Endodermal cell (in vitro differentiated cells): ENCODE measurements at regions not wholly inside any gene's neighbourhood (a gene's known extent, or its start where the extent isn't known, plus 50 kb on each side); places are given as distances from the start of the nearest gene placed in this dataset.
A peak's percentile ranks its signal among the peaks of the same experiment; 100 is the strongest.

Experiments
- DNase-seq: peaks from one replicate; pipeline ENCODE4 v3.0.0-alpha.2; 2017
- H3K27ac ChIP-seq: 2 replicates; pipeline ENCODE4 v1.5.1; 2013; ENCODE audit warnings: mild to moderate bottlenecking, low read depth, low read length, moderate library complexity
- H3K27me3 ChIP-seq: 2 replicates; pipeline ENCODE4 v1.6.1; 2013; ENCODE audit warnings: mild to moderate bottlenecking, low read length, moderate library complexity; ENCODE audit not compliant: insufficient read depth, control insufficient read depth, poor library complexity, severe bottlenecking
- H3K36me3 ChIP-seq: 2 replicates; pipeline ENCODE4 v1.7.0; 2013; ENCODE audit warnings: mild to moderate bottlenecking, low read length, moderate library complexity; ENCODE audit not compliant: control insufficient read depth, insufficient read depth
- H3K4me1 ChIP-seq: one replicate; pipeline ENCODE4 v1.7.0; 2013; ENCODE audit warnings: low read length; ENCODE audit not compliant: control insufficient read depth, insufficient read depth
- H3K4me3 ChIP-seq: 2 replicates; pipeline ENCODE4 v1.5.1; 2013; ENCODE audit warnings: mild to moderate bottlenecking, low read length, moderate library complexity
- H3K9ac ChIP-seq: 2 replicates; pipeline ENCODE4 v1.6.1; 2013; ENCODE audit warnings: mild to moderate bottlenecking, low read length, moderate library complexity; ENCODE audit not compliant: poor library complexity, severe bottlenecking; ENCODE audit errors: extremely low read depth
- H3K9me3 ChIP-seq: 2 replicates; pipeline ENCODE4 v1.6.1; 2013; ENCODE audit warnings: mild to moderate bottlenecking, low read length, moderate library complexity; ENCODE audit not compliant: control insufficient read depth
- H3K27ac Mint-ChIP-seq: 2 replicates; pipeline ENCODE4 v1.8.0; 2020; ENCODE audit warnings: mixed read lengths
- H3K27me3 Mint-ChIP-seq: 2 replicates; pipeline ENCODE4 v1.8.0; 2021; ENCODE audit warnings: mild to moderate bottlenecking, mixed read lengths; ENCODE audit not compliant: insufficient read depth
- H3K36me3 Mint-ChIP-seq: 2 replicates; pipeline ENCODE4 v1.8.0; 2020; ENCODE audit warnings: low read depth, mixed read lengths
- H3K4me1 Mint-ChIP-seq: 2 replicates; pipeline ENCODE4 v1.8.0; 2020; ENCODE audit warnings: mixed read lengths
- H3K4me3 Mint-ChIP-seq: 2 replicates; pipeline ENCODE4 v1.8.0; 2020; ENCODE audit warnings: mild to moderate bottlenecking, moderate library complexity, mixed read lengths
- H3K9me3 Mint-ChIP-seq: 2 replicates; pipeline ENCODE4 v1.8.0; 2020; ENCODE audit warnings: mild to moderate bottlenecking, mixed read lengths
- CTCF ChIP-seq: fragments of 200-600 bp; sonication (generic); conservative IDR thresholded peaks from 2 replicates; pipeline ENCODE4 v1.5.0; 2021; ENCODE audit warnings: antibody characterized with exemption, mild to moderate bottlenecking
- WGBS, 2 experiments: methylation state at CpG; one replicate each; pipeline versions ENCODE4 v1.1.5 to v1.1.7; 2013; ENCODE audit warnings: missing lambda C conversion rate in 2 of 2, mixed read lengths in 1 of 2; ENCODE audit not compliant: insufficient coverage in 1 of 2, insufficient read length in 1 of 2; 5-methylcytosine and 5-hydroxymethylcytosine counted together

GRCh38 chr13:91042870-91043269 is 304.6 kb upstream of the MIR17HG start:
- no peak overlapping the region for H3K9ac ChIP-seq
- H3K4me1 Mint-ChIP-seq: no peaks in the 10 kb centered on the region
- H3K27me3 ChIP-seq: no peaks in the 10 kb centered on the region
- H3K4me3 ChIP-seq: no peak overlapping the region
- no peak for TF ChIP-seq CTCF
- 100% methylated on average over 1 of the region's 1 CpG; no CpG with 5 or more reads in 1 of the 2 experiments for WGBS, 2 experiments
- H3K4me3 Mint-ChIP-seq: no peak overlapping the region
- no peaks in the 10 kb centered on the region for H3K9me3 ChIP-seq
- no peak overlapping the region for H3K27ac ChIP-seq
- H3K36me3 ChIP-seq: no peaks in the 10 kb centered on the region
- no peaks in the 10 kb centered on the region for H3K36me3 Mint-ChIP-seq
- no peak overlapping the region for H3K27ac Mint-ChIP-seq
- no peaks in the 10 kb centered on the region for H3K27me3 Mint-ChIP-seq
- DNase-seq: no peak
- no peaks in the 10 kb centered on the region for H3K4me1 ChIP-seq
- H3K9me3 Mint-ChIP-seq: no peaks in the 10 kb centered on the region

GRCh38 chr13:91045351-91046034 is 302.0 kb upstream of the MIR17HG start:
- TF ChIP-seq CTCF: peak; percentile 72
- H3K27ac Mint-ChIP-seq: no peak overlapping the region
- H3K4me1 Mint-ChIP-seq: no peaks in the 10 kb centered on the region
- H3K4me3 ChIP-seq: no peak overlapping the region
- H3K4me1 ChIP-seq: no peaks in the 10 kb centered on the region
- no peak for DNase-seq
- H3K9ac ChIP-seq: no peak overlapping the region
- peaks cover 3% of the 10 kb centered on the region for H3K9me3 Mint-ChIP-seq
- no peaks in the 10 kb centered on the region for H3K27me3 Mint-ChIP-seq
- no peak overlapping the region for H3K27ac ChIP-seq
- H3K36me3 Mint-ChIP-seq: no peaks in the 10 kb centered on the region
- no peaks in the 10 kb centered on the region for H3K27me3 ChIP-seq
- no peak overlapping the region for H3K4me3 Mint-ChIP-seq
- 60 to 93% methylated on average over 3 to 5 of the region's 5 CpGs for WGBS, 2 experiments
- H3K36me3 ChIP-seq: no peaks in the 10 kb centered on the region
- H3K9me3 ChIP-seq: no peaks in the 10 kb centered on the region

- no peaks in the 10 kb centered on the region for H3K36me3 Mint-ChIP-seq
- WGBS, 2 experiments: 72 to 88% methylated on average over 1 to 3 of the region's 4 CpGs
- H3K4me1 Mint-ChIP-seq: no peaks in the 10 kb centered on the region
- no peak overlapping the region for H3K4me3 Mint-ChIP-seq
- no peak overlapping the region for H3K27ac Mint-ChIP-seq
- H3K27me3 ChIP-seq: no peaks in the 10 kb centered on the region
- H3K4me1 ChIP-seq: no peaks in the 10 kb centered on the region
- peak; percentile 62 for DNase-seq
- H3K9ac ChIP-seq: no peak overlapping the region
- TF ChIP-seq CTCF: no peak
- H3K27me3 Mint-ChIP-seq: no peaks in the 10 kb centered on the region
- H3K9me3 Mint-ChIP-seq: peaks cover 3% of the 10 kb centered on the region
- no peak overlapping the region for H3K4me3 ChIP-seq
- H3K27ac ChIP-seq: no peak overlapping the region
- no peaks in the 10 kb centered on the region for H3K36me3 ChIP-seq
- H3K9me3 ChIP-seq: no peaks in the 10 kb centered on the region
Measured at GRCh38 chr13:91046715-91047327, 300.7 kb upstream of the MIR17HG start.
